Left lung (tissue), 4 donors: ENCODE measurements at regions not wholly inside any gene's neighbourhood (a gene's known extent, or its start where the extent isn't known, plus 50 kb on each side); places are given as distances from the start of the nearest gene placed in this dataset.
"Not testable (repeated sequence)": the region's sequence is repeated elsewhere in the genome, so short reads cannot be mapped to it uniquely, and the experiment has no call there.

Experiments
- ATAC-seq: fragments of 200-7000 bp; cut with Tn5 transposase; one replicate; pipeline ENCODE4 v1.9.1; 2020; ENCODE audit warnings: moderate library complexity
- DNase-seq, 4 donors: peaks; one replicate each; pipeline ENCODE4 v3.0.0-alpha.2; 2013 to 2020
- H3K27ac ChIP-seq, 2 donors: fragments of 200-600 bp; sonication (generic) in 1 of 2; one replicate each; pipeline versions ENCODE4 v1.5.0 to v1.8.0; 2020 to 2021
- H3K27me3 ChIP-seq, 2 donors: fragments of 200-600 bp; sonication (generic) in 1 of 2; one replicate each; pipeline versions ENCODE4 v1.5.0 to v1.8.0; 2020 to 2021
- H3K36me3 ChIP-seq, 2 donors: fragments of 200-600 bp; sonication (generic) in 1 of 2; one replicate each; pipeline versions ENCODE4 v1.5.0 to v1.8.0; 2020 to 2021
- H3K4me1 ChIP-seq, 2 donors: fragments of 200-600 bp; one replicate each; pipeline ENCODE4 v1.8.0; 2021
- H3K4me3 ChIP-seq, 2 donors: fragments of 200-600 bp; sonication (generic) in 1 of 2; one replicate each; pipeline versions ENCODE4 v1.5.0 to v1.8.0; 2020 to 2021; ENCODE audit warnings: mild to moderate bottlenecking in 1 of 2
- H3K9me3 ChIP-seq, 2 donors: fragments of 200-600 bp; sonication (generic) in 1 of 2; one replicate each; pipeline versions ENCODE4 v1.5.0 to v1.8.0; 2020 to 2021
- intact Hi-C, 2 donors: fragments of 100-400 bp; cut with DNase I; formaldehyde crosslinking; loops; one replicate each; pipeline versions ENCODE4 v1.11.2 to v1.14.2; 2022
- TF ChIP-seq, protein P1 (sequence below), 2 donors: fragments of 200-600 bp; sonication (generic) in 1 of 2; IDR thresholded peaks; one replicate each; pipeline versions ENCODE4 v1.5.0 to v1.8.0; 2021; ENCODE audit warnings: antibody characterized with exemption in 2 of 2
- donor health status: DM: no; HTN: yes; CAD: no.
- donor health status: DM: no; HTN: no; CAD: no.

DNA sequence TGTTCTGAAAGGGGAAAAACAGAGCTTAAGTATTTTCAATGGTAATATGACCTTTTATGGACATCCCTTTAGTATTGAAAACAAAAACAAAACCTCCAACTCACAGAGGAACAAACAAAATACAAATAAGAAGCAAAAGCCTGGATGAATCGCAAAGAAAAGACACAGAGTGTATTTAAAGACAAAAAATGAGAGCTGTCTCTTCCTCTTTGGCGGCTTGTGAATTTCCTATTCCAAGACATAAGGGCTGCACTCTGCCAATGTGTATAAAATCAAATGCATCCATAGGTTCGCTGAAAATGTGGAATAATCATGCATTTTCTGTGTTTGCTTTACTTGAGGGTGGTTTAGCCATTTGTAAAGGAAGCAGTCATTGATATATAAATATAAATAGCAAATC, 739.3 kb upstream of the ZNF608 start:
- intact Hi-C loops, result no loop called here
- H3K27ac ChIP-seq, result peak overlapping the region; percentile 47 to 70
- ATAC-seq, result no peak

GRCh38 chr5:125486634-125487033, 740.2 kb upstream of the ZNF608 start:
- no peak overlapping the region for H3K27ac ChIP-seq
- DNase-seq (no peak), ATAC-seq (no peak)
- TF ChIP-seq, protein P1, sequence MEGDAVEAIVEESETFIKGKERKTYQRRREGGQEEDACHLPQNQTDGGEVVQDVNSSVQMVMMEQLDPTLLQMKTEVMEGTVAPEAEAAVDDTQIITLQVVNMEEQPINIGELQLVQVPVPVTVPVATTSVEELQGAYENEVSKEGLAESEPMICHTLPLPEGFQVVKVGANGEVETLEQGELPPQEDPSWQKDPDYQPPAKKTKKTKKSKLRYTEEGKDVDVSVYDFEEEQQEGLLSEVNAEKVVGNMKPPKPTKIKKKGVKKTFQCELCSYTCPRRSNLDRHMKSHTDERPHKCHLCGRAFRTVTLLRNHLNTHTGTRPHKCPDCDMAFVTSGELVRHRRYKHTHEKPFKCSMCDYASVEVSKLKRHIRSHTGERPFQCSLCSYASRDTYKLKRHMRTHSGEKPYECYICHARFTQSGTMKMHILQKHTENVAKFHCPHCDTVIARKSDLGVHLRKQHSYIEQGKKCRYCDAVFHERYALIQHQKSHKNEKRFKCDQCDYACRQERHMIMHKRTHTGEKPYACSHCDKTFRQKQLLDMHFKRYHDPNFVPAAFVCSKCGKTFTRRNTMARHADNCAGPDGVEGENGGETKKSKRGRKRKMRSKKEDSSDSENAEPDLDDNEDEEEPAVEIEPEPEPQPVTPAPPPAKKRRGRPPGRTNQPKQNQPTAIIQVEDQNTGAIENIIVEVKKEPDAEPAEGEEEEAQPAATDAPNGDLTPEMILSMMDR (IDR thresholded peaks at IDR 0.05), result no peak
- H3K9me3 ChIP-seq, result no peaks in the 10 kb centered on the region
- no peaks in the 10 kb centered on the region for H3K27me3 ChIP-seq
- intact Hi-C loops, result no loop called here
- H3K36me3 ChIP-seq, result no peaks in the 10 kb centered on the region
- H3K4me1 ChIP-seq, result peaks cover 0 to 5% of the 10 kb centered on the region in 2 donors
- no peak overlapping the region for H3K4me3 ChIP-seq

More for the DNA sequence above, 739.3 kb upstream of the ZNF608 start:
- TF ChIP-seq, protein P1 (IDR thresholded peaks at IDR 0.05), result no peak
- Histone ChIP-seq H3K4me3 (no peak overlapping the region), H3K27me3 (no peaks in the 10 kb centered on the region), H3K9me3 (no peaks in the 10 kb centered on the region), H3K4me1 (peaks cover 0 to 5% of the 10 kb centered on the region in 2 donors), H3K36me3 (no peaks in the 10 kb centered on the region)
- no peak for DNase-seq

DNA sequence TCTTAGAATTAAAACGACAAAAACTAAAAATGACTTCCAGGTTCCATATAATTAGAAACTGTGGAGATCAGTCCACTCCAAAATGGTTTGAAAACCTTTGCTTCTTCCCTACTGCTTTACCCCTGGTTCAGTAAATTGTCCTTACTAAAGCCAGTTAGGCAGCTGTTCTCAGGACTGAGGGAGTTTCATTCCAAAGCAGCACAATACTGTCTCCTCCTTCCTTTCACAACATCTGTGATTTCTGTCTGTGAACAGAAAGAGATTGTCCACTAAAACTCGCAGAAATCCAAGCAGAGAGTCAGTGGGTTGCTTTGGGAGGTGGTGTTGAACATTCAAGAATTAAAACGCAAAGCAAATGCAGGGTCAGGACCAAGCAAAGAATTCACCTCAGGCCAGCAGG, 740.8 kb upstream of the ZNF608 start:
- Histone ChIP-seq H3K4me3 (no peak overlapping the region), H3K4me1 (peaks cover 0 to 5% of the 10 kb centered on the region in 2 donors), H3K9me3 (no peaks in the 10 kb centered on the region), H3K27me3 (no peaks in the 10 kb centered on the region), H3K36me3 (no peaks in the 10 kb centered on the region), H3K27ac (no peak overlapping the region)
- intact Hi-C loops, result no loop called here
- DNase-seq (no peak), ATAC-seq (no peak)
- TF ChIP-seq, protein P1 (IDR thresholded peaks at IDR 0.05), result no peak

DNA sequence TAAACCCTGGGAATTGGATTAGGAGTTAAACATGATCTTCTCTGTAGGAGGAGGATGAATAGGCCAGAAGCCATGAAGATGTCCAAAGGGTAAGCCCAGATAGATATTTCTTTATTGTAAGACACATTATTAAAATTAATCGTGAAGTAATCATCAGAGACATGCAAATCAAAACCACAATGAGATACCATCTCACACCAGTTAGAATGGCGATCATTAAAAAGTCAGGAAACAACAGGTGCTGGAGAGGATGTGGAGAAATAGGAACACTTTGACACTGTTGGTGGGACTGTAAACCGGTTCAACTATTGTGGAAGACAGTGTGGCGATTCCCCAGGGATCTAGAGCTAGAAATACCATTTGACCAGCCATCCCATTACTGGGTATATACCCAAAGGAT, 741.2 kb upstream of the ZNF608 start:
- H3K36me3 ChIP-seq, H3K27ac ChIP-seq, DNase-seq, H3K27me3 ChIP-seq, H3K4me3 ChIP-seq, H3K4me1 ChIP-seq, ATAC-seq, intact Hi-C loops, H3K9me3 ChIP-seq: not testable (repeated sequence)

GRCh38 chr5:125489146-125489545, 742.7 kb upstream of the ZNF608 start:
- intact Hi-C loops, result no loop called here
- Histone ChIP-seq H3K27me3 (no peaks in the 10 kb centered on the region), H3K36me3 (no peaks in the 10 kb centered on the region), H3K4me3 (no peak overlapping the region), H3K4me1 (peaks cover 0 to 5% of the 10 kb centered on the region in 2 donors), H3K9me3 (peaks cover 0 to 9% of the 10 kb centered on the region in 2 donors), H3K27ac (no peak overlapping the region)
- no peak for ATAC-seq
- DNase-seq, result no peak
- TF ChIP-seq, protein P1 (IDR thresholded peaks at IDR 0.05), result no peak

DNA sequence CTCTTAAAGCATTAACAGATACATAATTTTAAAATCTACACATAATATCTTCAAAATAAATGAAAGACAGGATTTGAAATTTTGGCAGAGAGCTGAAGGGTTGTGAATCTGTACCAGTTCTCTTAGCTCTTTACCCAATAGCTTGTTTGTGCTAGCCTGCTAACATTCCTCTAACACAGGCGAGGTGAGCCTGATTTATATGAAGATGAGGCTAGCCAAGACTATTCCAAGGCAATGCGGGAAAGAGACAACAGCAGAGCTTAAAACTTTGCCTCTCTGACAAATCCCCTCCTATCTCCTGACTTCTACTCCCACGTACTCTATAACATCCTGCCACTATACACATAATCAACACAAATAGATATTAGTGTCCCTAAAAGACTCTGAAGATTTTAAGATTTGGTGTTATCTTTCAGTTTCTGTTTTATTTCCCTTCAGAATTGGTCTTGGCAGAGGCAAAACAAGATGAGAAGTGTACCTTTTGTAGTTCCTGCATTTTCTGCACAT, 745.6 kb upstream of the ZNF608 start:
- H3K9me3 ChIP-seq, result peaks cover 0 to 9% of the 10 kb centered on the region in 2 donors
- H3K36me3 ChIP-seq, result no peaks in the 10 kb centered on the region
- no peak overlapping the region for H3K4me3 ChIP-seq
- H3K4me1 ChIP-seq, result no peaks in the 10 kb centered on the region
- no peak for ATAC-seq
- TF ChIP-seq, protein P1 (IDR thresholded peaks at IDR 0.05), result no peak
- intact Hi-C loops, result no loop called here
- no peak for DNase-seq
- H3K27me3 ChIP-seq, result no peaks in the 10 kb centered on the region
- no peak overlapping the region for H3K27ac ChIP-seq
